ENCODE measurements at regions not wholly inside any gene's neighbourhood (a gene's known extent, or its start where the extent isn't known, plus 50 kb on each side); places are given as distances from the start of the nearest gene placed in this dataset.

GRCh38 chr2:120545521-120546047 lies 190.1 kb upstream of the GLI2 start:
- DNase-seq = no peak
- H3K4me3 ChIP-seq (ENCODE audit: low read depth, low read length) = no peak overlapping the region
- in situ Hi-C loops (cut with HindIII; ENCODE audit: low pct_ligation_motif_present, low sequenced_read_pairs) = no loop called here
- H3K36me3 ChIP-seq (replicated peaks) = no peaks in the 10 kb centered on the region
- H3K27ac ChIP-seq = peak overlapping the region; percentile 1
- H3K27me3 ChIP-seq (replicated peaks) = no peaks in the 10 kb centered on the region
- TF ChIP-seq, protein P1, sequence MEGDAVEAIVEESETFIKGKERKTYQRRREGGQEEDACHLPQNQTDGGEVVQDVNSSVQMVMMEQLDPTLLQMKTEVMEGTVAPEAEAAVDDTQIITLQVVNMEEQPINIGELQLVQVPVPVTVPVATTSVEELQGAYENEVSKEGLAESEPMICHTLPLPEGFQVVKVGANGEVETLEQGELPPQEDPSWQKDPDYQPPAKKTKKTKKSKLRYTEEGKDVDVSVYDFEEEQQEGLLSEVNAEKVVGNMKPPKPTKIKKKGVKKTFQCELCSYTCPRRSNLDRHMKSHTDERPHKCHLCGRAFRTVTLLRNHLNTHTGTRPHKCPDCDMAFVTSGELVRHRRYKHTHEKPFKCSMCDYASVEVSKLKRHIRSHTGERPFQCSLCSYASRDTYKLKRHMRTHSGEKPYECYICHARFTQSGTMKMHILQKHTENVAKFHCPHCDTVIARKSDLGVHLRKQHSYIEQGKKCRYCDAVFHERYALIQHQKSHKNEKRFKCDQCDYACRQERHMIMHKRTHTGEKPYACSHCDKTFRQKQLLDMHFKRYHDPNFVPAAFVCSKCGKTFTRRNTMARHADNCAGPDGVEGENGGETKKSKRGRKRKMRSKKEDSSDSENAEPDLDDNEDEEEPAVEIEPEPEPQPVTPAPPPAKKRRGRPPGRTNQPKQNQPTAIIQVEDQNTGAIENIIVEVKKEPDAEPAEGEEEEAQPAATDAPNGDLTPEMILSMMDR (IDR thresholded peaks at IDR 0.05; ENCODE audit: low read depth, low read length, missing control alignments) = no peak

GRCh38 chr2:120546048-120546864 lies 189.4 kb upstream of the GLI2 start:
- in situ Hi-C loops (cut with HindIII; ENCODE audit: low pct_ligation_motif_present, low sequenced_read_pairs) = no loop called here
- Histone ChIP-seq H3K4me3 (ENCODE audit: low read depth, low read length) (peak overlapping the region; percentile 17), H3K27ac (peak overlapping the region; percentile 39), H3K27me3 (replicated peaks) (no peaks in the 10 kb centered on the region), H3K36me3 (replicated peaks) (no peaks in the 10 kb centered on the region)
- TF ChIP-seq, protein P1 (IDR thresholded peaks at IDR 0.05; ENCODE audit: low read depth, low read length, missing control alignments) = peak; percentile 23
- DNase-seq = peak; percentile 95

- in situ Hi-C loops (cut with HindIII; ENCODE audit: low pct_ligation_motif_present, low sequenced_read_pairs) = no loop called here
- Histone ChIP-seq H3K27me3 (replicated peaks) (no peaks in the 10 kb centered on the region), H3K27ac (peak overlapping the region; percentile 39), H3K4me3 (ENCODE audit: low read depth, low read length) (no peak overlapping the region), H3K36me3 (replicated peaks) (no peaks in the 10 kb centered on the region)
- TF ChIP-seq, protein P1 (IDR thresholded peaks at IDR 0.05; ENCODE audit: low read depth, low read length, missing control alignments) = no peak
- DNase-seq = no peak
Measured at GRCh38 chr2:120546865-120547390, 188.7 kb upstream of the GLI2 start.

- no peak overlapping the region for H3K27ac ChIP-seq
- no peak overlapping the region for H3K4me3 ChIP-seq (ENCODE audit: low read depth, low read length)
- in situ Hi-C loops (cut with HindIII; ENCODE audit: low pct_ligation_motif_present, low sequenced_read_pairs) = no loop called here
- H3K27me3 ChIP-seq (replicated peaks) = no peaks in the 10 kb centered on the region
- no peaks in the 10 kb centered on the region for H3K36me3 ChIP-seq (replicated peaks)
- no peak for DNase-seq
- TF ChIP-seq, protein P1 (IDR thresholded peaks at IDR 0.05; ENCODE audit: low read depth, low read length, missing control alignments) = no peak
Measured at GRCh38 chr2:120547662-120548061, 188.0 kb upstream of the GLI2 start.

GRCh38 chr2:120548627-120549608 lies 186.8 kb upstream of the GLI2 start:
- in situ Hi-C loops (cut with HindIII; ENCODE audit: low pct_ligation_motif_present, low sequenced_read_pairs) = no loop called here
- TF ChIP-seq, protein P1 (IDR thresholded peaks at IDR 0.05; ENCODE audit: low read depth, low read length, missing control alignments) = no peak

More at GRCh38 chr2:120548627-120549608, 186.8 kb upstream of the GLI2 start:
- Histone ChIP-seq H3K36me3 (replicated peaks) (no peaks in the 10 kb centered on the region), H3K27ac (no peak overlapping the region), H3K4me3 (ENCODE audit: low read depth, low read length) (no peak overlapping the region), H3K27me3 (replicated peaks) (no peaks in the 10 kb centered on the region)
- no peak for DNase-seq
